ENCODE measurements at regions not wholly inside any gene's neighbourhood (a gene's known extent, or its start where the extent isn't known, plus 50 kb on each side); places are given as distances from the start of the nearest gene placed in this dataset.
"Not testable (repeated sequence)": the region's sequence is repeated elsewhere in the genome, so short reads cannot be mapped to it uniquely, and the experiment has no call there.

DNA sequence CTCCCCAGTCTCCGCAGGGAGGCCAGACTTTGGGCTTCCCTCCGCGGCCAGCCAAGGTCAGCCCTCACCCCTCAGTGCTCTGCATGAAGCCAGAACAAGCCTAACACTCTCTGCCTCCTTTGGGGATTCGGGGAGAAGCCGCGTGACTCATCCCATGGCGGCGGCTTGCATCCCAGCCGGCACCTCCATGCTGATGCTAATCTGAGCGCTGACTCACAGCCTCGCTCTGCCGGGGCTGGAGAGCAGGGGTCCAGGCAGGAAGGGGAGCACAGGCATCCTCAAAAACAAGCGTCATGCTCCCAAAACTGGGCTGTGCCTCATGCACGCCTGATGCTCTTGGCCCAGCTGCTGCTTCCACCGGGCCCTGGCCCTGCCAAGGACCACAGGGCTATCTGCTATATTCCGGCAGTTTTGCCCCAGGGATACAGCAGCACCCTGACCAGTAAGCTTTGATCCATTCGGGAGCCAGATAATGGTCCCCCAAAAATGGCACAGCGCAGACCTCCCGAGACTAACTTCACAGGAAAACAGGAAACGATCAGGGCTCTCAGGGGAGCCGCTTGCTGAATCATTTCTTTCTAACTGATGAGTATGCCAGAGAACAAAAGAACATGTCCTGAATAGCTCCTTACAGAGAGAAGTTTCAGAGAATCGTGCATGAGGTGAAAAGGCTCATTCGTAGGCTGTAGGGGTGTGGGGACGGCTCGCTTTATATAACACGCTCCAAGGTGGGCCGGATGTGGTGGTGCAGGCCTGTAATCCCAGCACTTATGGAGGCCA is 254.4 kb upstream of the USP9Y start:
- not testable (repeated sequence) for DNase-seq (ENCODE audit: low read depth in 2 of 3, low spot score in 1 of 3)

DNA sequence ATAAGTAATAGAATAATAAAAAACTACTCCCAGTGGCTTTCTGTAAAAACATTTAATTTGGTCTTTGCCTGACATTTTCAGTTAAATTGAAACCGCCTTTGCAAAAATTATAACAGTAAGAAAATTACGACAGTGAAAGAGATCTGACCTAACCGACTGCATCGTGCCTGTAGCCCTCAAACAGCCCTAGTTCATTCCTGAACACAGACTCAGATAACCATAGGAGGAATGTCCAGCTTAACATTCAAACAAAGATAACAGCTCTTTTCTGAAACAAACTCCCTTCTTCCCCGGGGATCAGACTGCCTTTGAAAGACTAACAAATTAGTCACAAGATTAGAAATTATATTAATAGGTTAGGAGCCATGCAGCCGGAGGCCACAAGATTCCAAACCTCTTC is 252.5 kb upstream of the USP9Y start:
- not testable (repeated sequence) for DNase-seq (ENCODE audit: low read depth in 2 of 3, low spot score in 1 of 3)

DNA sequence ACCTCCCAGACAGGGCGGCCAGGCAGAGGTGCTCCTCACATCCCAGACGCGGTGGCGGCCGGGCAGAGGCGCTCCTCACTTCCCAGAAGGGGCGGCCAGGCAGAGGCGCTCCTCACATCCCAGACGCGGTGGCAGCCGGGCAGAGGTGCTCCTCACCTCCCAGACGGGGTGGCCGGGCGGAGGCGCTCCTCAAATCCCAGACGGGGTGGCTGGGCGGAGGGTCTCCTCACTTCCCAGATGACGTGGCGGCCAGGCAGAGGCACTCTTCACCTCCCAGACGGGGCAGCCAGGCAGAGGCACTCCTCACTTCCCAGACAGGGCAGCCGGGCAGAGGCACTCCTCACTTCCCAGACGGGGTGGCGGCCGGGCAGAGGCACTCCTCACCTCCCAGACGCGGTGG is 247.7 kb upstream of the USP9Y start:
- DNase-seq (ENCODE audit: low read depth in 2 of 3, low spot score in 1 of 3), result not testable (repeated sequence)

DNA sequence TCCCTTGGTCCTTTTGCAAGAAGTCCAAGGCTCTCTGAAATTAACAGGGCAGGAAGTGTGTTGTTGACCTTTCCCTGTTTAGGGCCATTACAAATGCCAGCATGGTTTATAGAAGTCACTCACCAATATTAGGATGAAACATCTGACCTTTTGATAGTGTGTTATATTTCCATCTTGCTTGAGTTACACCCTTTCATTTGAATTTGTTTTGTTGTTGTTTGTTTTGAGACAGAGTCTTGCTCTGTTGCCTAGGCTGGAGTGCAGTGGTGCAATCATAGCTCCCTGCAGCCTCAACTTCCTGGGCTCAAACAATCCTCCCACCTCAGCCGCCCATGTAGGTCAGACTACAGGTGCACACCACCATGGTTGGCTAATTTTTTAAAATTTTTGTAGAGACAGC is 241.1 kb upstream of the USP9Y start:
- no peak for DNase-seq (ENCODE audit: low read depth in 2 of 3, low spot score in 1 of 3)

DNA sequence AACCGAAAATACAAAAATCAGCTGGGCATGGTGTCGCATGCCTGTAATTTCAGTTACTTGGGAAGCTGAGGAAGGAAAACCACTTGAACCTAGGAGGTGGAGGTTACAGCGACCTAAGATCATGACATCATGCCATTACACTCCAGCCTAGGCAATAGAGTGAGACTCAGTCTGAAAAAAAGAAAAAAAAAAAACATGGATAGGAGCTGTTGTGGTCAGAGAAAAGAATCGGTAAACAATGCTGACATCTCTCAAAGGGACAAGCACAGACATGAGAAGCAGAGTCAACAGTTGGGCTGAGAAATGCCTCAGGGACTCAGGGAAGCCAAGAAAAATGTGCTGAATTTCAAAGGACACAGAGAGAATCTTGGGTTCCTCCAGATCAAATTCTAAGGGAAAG is 236.9 kb upstream of the USP9Y start:
- DNase-seq (ENCODE audit: low read depth in 2 of 3, low spot score in 1 of 3), result no peak

DNA sequence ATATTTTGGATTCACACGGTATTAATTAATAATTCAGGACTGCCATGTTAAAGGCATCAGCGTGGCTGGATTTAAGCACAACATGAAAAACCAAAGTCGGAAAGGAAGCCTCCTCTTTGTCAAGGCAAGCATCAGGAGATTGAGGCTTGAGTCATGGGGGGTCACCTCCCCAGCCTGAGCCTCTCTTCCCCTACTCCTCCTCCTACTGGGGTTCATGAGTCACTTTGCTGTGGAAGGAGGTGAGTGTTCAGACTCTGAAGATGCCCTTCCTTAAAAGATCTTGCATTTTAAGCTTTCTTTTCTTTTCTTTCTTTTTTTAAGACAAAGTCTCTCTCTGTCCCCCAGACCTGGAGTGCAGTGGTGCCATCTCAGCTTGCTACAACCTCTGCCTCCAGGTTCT is 235.3 kb upstream of the USP9Y start:
- no peak for DNase-seq (ENCODE audit: low read depth in 2 of 3, low spot score in 1 of 3)

DNA sequence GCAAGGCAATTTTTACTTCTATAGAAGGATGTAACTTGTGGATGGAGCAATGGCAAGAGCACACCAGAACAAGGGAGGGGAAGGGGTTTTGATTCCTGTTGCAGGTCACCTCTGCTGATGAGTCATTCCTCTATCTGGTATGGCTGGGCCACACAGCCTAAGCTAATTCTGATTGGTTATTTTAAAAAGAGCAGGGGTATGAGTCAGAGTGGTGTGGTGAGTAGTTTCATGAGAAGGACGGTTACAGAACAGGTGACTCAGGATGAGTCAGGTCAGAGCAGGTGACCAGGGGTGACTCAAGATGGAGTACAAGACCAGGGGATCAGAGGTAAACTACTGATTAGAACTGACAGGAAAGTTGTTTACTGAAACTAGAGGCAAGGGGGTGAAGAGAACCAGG is 231.9 kb upstream of the USP9Y start:
- no peak for DNase-seq (ENCODE audit: low read depth in 2 of 3, low spot score in 1 of 3)

DNA sequence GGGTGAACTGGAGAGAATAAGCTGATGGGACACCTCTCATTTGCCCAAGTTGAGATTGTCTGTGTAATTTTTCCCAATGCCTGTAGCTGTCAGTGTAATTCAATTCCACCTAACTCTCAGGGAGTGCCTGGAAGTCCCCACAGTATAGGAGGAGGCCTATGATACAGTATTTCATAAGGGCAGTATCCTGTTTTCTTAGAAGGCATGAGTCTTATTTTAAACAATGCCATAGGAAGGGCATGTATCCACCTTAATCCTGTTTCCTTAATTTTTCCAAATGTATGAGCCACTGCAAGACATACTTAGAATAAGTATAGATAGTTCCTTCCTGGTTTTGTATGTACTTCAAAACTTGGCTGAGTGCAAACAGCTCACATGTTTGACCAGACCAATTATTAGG is 226.6 kb upstream of the USP9Y start:
- DNase-seq (ENCODE audit: low read depth in 2 of 3, low spot score in 1 of 3), result no peak

DNA sequence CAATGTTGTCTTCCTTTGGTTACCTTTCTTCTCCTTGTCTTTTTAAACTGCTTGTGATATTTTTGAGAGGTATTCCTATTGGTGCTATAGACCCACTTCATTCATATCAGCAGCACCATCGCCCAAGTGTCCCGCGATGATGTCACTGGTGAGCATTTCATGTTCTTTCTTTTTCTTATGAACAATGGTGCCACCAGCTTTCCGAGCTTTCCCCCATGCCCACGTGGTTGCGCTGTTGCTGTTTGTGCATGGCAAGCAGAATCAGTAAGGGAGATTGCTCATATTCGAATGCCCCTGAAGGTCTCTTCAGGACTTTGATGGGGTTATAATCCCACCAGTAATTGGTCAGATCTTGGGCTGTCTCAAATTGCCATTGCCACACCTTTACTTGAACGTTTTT is 221.6 kb upstream of the USP9Y start:
- peak in 2 of 3 donors; percentile 8 to 16 for DNase-seq (ENCODE audit: low read depth in 2 of 3, low spot score in 1 of 3)

DNA sequence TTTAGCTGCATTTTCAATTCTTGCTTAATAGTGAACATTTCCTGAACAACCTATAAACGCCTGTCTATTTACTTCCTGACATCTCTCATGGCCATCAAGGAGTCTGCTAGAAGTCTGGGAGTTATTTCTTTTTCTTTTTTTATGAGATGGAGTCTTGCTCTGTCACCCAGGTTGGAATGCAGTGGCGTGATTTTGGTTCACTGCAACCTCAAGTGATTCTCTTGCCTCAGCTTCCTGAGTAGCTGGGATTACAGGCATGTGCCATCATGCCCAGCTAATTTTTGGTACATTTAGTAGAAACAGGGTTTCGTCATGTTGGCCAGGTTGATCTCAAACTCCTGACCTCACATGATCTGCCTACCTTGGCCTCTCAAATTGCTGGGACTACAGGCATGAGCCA is 217.6 kb upstream of the USP9Y start:
- no peak for DNase-seq (ENCODE audit: low read depth in 2 of 3, low spot score in 1 of 3)

DNA sequence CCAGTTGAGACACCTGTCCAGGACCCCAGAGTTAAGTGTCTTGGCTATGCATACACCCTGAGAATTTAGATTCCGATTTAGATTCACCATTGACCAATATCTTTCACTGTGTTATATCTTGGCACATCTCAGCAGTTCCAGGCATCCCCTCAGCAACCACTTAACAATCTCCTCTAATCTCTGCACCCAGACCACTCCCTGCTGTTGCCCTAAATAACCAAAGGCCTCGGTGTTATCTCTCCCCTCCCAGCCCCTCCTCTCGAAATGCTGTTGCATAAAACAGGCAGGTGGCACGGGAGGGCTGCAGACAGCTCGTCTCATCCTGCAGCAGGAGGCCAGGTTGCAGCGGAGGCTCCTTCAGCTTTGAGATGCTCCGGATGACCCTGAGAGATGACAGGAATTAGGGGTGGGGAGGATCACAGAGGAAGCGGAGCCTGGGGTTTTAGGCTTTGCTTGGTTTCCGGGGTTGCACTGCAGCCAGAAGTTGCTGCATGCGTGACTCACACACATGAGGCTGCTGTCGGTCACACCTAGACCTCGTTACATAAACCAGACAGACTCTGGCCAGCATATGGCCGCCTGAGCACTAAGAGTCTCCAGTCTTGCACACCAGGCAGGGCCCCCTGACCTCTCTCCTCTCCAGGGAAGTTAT is 210.3 kb upstream of the USP9Y start:
- no peak for DNase-seq (ENCODE audit: low read depth in 2 of 3, low spot score in 1 of 3)

DNA sequence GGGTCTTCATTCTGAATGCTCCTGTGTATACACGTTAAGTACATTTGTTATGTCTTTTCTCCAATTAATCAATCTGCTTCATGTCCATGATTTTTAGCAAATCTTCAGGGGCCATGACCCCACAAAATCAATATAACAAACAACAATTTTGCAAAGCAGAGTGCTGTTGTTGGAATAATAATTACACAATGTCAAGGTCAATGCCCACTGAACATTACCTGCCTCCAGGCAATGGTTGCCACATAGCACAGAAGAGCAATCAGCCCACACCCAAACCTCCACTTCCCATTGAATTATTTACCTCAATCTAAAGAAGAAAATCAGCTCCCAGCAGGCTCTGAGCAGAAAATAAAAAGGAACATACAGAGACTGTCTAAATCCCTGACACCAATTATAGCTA is 208.8 kb upstream of the USP9Y start:
- DNase-seq (ENCODE audit: low read depth in 2 of 3, low spot score in 1 of 3), result no peak

DNA sequence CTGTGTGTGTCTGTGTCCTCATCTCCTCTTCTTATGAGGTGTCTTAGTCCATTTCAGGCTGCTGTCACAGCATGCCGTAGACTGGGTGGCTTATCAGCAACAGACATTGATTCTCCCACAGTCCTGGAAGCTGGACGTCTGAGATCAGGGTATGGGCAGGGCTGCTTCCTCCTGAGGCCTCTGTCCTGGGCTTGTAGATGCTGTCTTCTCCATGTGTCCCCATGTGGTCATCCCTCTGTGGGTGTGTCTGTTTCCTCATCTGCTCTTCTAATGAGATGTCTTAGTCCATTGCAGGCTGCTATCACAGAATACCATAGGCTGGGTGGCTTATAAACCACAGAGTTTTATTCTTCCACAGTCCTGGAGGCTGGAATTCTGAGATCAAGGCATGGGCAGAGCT is 205.0 kb upstream of the USP9Y start:
- DNase-seq (ENCODE audit: low read depth in 2 of 3, low spot score in 1 of 3), result no peak

DNA sequence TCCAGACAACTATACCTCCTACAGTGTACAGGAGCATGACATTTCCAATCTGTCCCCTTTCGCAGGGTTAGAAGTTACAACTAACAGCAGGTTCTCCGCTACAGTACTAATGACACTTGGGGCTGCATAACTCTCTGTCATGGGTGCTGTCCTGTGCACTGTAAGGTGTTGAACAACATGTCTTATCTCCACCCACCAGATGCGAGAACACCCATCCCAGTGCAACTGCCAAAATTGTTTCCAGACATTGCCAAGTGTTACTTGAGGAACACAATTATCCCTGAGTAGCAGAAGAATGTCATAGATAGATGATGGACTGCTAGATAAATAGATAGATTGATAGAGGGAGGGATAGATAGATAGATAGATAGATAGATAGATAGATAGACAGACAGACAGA is 200.9 kb upstream of the USP9Y start:
- DNase-seq (ENCODE audit: low read depth in 2 of 3, low spot score in 1 of 3), result no peak

DNA sequence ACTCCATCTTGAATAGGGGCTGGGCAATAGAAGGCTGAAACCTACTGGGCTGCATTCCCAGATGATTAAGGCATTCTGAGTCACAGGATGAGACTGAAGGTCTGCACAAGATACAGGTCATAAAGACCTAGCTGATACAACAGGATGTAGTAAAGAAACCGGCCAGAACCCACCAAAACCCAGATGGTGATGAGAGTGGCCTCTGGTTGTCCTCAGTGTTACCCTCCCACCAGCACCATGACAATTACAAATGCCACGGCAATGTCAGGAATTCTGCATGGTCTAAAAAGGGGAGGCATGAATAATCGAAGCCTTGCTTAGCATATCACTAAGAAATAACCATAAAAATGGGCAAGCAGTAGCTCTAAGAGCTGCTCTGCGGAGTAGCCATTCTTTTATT is 197.0 kb upstream of the USP9Y start:
- DNase-seq (ENCODE audit: low read depth in 2 of 3, low spot score in 1 of 3), result not testable (repeated sequence)

DNA sequence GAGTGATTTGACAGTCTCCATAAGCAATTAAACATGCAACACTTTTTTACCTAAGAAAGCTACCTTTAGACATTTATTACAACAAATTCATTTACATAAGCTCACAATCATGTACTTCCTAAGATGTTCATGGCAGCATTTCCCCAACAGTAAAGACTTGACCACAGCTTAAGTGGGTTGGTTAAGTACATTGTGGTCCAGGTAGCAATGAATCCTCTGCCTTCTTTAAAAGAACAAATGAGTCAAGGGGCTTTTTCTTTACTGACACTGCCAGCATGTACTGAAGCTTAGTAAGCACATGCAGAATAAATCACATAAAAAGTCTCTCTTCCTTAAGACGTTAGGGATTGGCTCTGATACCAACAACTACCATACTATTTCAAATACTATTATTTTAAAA is 183.7 kb upstream of the USP9Y start:
- no peak for DNase-seq (ENCODE audit: low read depth in 2 of 3, low spot score in 1 of 3)

DNA sequence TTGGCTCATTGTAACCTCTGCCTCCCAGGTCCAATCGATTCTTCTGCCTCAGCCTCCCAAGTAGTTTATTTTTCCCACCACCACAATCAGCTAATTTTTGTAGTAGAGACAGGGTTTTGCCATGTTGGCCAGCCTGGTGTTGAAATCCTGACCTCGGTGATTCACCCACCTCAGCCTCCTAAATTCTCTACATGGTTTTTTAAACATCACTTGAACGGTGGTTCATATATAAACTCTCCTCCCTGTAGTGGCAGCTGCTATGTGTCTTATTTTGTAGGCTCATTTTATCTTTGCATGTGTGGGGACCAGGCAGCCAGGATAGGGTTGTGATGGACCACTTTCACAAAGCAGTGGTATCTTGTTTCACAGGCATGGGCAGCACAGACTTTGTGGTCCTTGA is 175.8 kb upstream of the USP9Y start:
- no peak for DNase-seq (ENCODE audit: low read depth in 2 of 3, low spot score in 1 of 3)

DNA sequence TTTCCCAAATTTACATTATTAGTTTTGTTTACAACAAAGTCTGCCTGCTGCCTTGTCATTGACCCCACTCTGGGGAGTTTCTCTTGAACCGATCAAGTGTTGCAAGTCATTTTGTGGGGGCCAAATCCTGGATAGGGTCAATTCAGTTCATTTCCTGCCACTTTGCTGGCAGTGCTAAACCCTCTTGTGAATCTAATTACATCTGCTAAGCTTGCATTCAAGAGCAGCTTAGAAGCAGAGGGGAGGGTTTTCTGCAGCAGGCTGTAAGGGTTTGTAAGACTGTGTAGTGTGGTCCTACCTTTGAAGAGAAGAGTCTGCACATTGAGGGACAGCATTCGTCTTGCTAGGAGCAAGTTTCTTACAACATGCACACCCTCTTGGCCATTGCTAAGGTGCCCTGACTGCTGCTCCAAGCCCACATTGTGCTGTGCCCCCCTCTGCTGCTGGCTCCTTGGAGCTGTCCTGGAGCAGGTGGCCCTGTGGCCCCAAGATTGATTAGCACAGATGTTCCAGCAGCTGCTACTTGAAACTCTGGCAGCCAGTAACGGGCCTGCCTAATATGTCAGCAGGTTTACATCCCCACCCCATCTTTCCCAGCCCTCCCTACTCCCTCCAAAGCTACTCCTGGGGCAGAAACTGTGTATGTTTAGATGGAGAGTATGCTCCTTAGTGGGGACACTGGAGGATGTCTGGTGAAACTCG is 174.5 kb upstream of the USP9Y start:
- DNase-seq (ENCODE audit: low read depth in 2 of 3, low spot score in 1 of 3), result no peak

DNA sequence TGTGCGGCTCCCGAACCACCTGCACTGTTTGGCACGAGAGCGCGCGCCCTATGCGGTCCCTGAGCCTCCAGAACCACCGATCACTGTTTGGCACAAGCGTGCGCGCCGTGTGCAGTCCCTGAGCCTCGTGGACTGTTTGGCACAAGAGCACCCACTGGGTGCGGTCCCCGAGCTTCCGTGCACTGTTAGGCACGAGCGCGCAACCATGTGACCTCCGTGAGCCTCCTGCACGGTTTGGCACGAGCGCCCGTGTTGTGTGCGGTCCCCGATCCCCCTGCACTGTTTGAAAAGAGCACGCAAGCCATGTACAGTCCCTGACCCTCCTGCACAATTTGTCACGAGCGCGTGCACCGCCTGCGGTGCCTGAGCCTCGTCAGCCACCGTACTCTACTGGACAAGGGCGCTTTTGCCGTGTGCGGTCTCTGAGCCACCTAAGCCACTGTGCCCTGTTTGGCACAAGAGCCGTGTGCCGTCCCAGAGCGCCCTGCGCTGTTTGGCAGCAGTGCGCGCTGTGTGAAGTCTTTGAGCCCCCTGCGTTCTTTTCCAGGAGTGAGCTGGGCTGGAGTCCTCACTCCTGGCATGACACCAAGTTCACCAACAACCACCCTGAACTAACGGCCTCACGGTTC is 163.7 kb upstream of the USP9Y start:
- DNase-seq (ENCODE audit: low read depth in 2 of 3, low spot score in 1 of 3), result no peak

DNA sequence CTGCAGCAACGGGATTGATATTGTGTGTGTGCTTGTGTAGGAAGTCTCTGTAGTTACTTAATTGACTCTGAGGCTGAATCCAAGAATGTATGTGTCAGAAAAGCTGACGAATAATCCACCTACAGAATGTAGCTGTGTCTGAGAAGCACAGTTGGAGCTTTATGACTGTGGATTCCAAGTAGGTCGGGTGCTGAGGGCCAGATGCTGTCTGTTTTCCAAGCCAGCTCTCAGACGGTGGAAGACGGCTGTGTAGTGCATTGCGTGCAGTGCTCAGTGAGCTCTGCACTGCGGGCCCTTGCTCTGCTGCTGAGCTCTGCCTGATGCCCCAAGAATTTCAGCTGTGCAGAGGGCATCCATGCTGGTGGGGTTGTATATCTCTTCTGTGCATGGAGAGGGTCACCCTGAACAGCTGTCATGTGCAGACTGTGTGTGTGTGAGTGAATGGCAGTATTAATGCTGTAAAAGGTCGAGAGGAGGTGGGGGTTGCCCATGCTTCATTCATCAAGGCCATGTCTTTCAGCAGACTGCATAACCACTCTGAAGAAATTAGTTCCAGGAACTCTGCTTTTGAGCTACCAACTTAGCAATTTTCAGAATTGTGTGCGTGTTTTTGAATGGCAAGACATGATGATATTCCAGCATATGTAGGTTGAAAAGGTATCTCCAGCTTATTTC is 154.1 kb upstream of the USP9Y start:
- no peak for DNase-seq (ENCODE audit: low read depth in 2 of 3, low spot score in 1 of 3)

All from stimulated activated CD4-positive, alpha-beta T cell treated with anti-CD3 and anti-CD28 coated beads, Interleukin-12 subunit alpha, Interleukin-12 subunit beta, amount 100 ng/mL, for 48 hours (primary cell).